ENCODE measurements at regions not wholly inside any gene's neighbourhood (a gene's known extent, or its start where the extent isn't known, plus 50 kb on each side); places are given as distances from the start of the nearest gene placed in this dataset.

- Histone ChIP-seq H3K27ac (peak overlapping the region; percentile 26 to 92 (median 87); a peak in 21 of 22 replicates), H4K20me1 (no peaks in the 10 kb centered on the region), H3K4me1 (peaks cover 57 to 69% (median 60%) of the 10 kb centered on the region in 10 experiments), H3K27me3 (peaks cover 0 to 24% (median 0%) of the 10 kb centered on the region in 11 experiments; a peak in 4 of 22 replicates), H3K9me3 (replicated peaks in 1 of 11) (peaks cover 19 to 45% (median 25%) of the 10 kb centered on the region in 11 experiments; a peak in 21 of 22 replicates), H3K9ac (peak overlapping the region in 10 of 11 experiments; percentile 52 to 75 (median 69); a peak in 19 of 22 replicates), H3K4me3 (peak overlapping the region in 3 of 10 experiments; percentile 4 to 9 (median 5); a peak in 3 of 20 replicates), H3K4me2 (peak overlapping the region; percentile 68 to 91 (median 84)), H3K36me3 (no peaks in the 10 kb centered on the region; a peak in 1 of 22 replicates)
- peak in 3 of 11 experiments; percentile 28 to 67 (median 62); a peak in 4 of 22 replicates for TF ChIP-seq Cebpa-rat (IDR thresholded peaks at IDR 0.05)
Measured at GRCh38 chr9:88927510-88927909, 63.8 kb upstream of the S1PR3 start.

DNA sequence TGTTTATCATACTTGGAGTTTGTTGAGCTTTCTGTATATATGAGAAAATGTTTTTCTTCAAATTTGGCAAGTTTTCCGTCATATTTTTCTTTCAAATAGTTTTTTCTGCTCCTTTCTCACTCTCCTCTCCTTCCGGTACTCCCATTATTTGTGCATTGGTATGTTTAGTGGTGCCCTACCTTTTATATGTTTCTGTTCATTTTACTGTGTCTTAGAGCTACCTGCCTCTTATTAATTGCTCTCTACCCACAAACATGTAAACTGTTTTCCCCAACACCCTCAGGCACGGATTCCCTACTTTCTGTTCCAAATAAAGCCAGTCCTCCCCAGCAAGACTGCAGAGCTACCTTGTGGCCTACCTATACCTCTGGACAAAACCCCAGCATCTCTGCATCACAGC, 60.6 kb upstream of the S1PR3 start:
- Histone ChIP-seq H4K20me1 (no peaks in the 10 kb centered on the region), H3K4me1 (peaks cover 33 to 58% (median 48%) of the 10 kb centered on the region in 10 experiments), H3K9ac (no peak overlapping the region), H3K36me3 (no peaks in the 10 kb centered on the region; a peak in 1 of 22 replicates), H3K9me3 (replicated peaks in 1 of 11) (peaks cover 23 to 50% (median 34%) of the 10 kb centered on the region in 11 experiments; a peak in 21 of 22 replicates), H3K27ac (no peak overlapping the region), H3K4me2 (no peak overlapping the region), H3K27me3 (peaks cover 0 to 16% (median 0%) of the 10 kb centered on the region in 11 experiments; a peak in 4 of 22 replicates), H3K4me3 (no peak overlapping the region)
- no peak for TF ChIP-seq Cebpa-rat (IDR thresholded peaks at IDR 0.05)

GRCh38 chr9:88932766-88933165, 58.5 kb upstream of the S1PR3 start:
- no peak overlapping the region; a peak in 1 of 22 replicates for H3K4me2 ChIP-seq
- no peaks in the 10 kb centered on the region; a peak in 1 of 22 replicates for H3K36me3 ChIP-seq
- H3K4me3 ChIP-seq, result no peak overlapping the region
- no peak overlapping the region for H3K9ac ChIP-seq
- TF ChIP-seq Cebpa-rat (IDR thresholded peaks at IDR 0.05), result no peak
- H3K9me3 ChIP-seq (replicated peaks in 1 of 11), result peaks cover 23 to 50% (median 34%) of the 10 kb centered on the region in 11 experiments; a peak in 21 of 22 replicates
- H3K27me3 ChIP-seq, result peaks cover 0 to 9% (median 0%) of the 10 kb centered on the region in 11 experiments; a peak in 3 of 22 replicates
- H3K27ac ChIP-seq, result no peak overlapping the region
- peaks cover 15 to 56% (median 31%) of the 10 kb centered on the region in 10 experiments for H3K4me1 ChIP-seq
- H4K20me1 ChIP-seq, result no peaks in the 10 kb centered on the region

DNA sequence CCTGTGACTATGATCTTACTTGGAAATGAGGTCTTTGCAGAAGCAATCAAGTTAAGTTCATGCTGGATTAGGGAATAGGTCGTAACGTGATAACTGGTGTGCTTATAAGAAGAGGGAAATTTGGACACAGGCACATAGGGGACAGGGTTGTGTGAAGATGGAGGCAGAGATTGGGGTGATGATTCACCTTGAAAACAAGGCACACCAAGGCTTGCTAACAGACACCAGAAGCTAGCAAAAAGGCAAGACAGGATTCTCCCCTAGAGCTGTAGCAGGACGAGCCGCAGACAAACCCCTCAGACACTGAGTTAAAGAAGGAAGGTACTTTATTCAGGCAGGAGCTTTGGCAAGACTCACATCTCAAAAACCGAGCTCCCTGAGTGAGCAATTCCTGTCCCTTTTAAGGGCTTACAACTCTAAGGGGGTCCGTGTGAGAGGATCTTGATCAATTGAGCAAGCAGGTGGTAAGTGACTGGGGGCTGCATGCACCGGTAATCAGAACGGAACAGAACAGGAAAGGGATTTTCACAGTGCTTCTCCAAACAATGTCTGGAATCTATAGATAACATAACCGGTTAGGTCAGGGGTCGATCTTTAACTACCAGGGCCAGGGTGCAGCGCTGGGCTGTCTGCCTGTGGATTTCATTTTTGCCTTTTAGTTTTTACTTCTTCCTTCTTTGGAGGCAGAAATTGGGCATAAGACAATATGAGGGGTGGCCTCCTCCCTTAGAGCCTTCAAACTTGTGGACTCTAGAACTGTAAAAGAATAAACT, 57.5 kb upstream of the S1PR3 start:
- no peak overlapping the region for H3K27ac ChIP-seq
- peaks cover 23 to 50% (median 34%) of the 10 kb centered on the region in 11 experiments; a peak in 21 of 22 replicates for H3K9me3 ChIP-seq (replicated peaks in 1 of 11)
- no peak overlapping the region for H3K9ac ChIP-seq
- H3K4me1 ChIP-seq, result peaks cover 8 to 46% (median 22%) of the 10 kb centered on the region in 10 experiments
- no peak overlapping the region for H3K4me3 ChIP-seq
- no peak for TF ChIP-seq Cebpa-rat (IDR thresholded peaks at IDR 0.05)
- H3K27me3 ChIP-seq, result peaks cover 0 to 9% (median 0%) of the 10 kb centered on the region in 11 experiments; a peak in 3 of 22 replicates
- peak overlapping the region in 9 of 11 experiments; percentile 29 to 55 (median 48); a peak in 16 of 22 replicates for H3K4me2 ChIP-seq
- H3K36me3 ChIP-seq, result no peaks in the 10 kb centered on the region; a peak in 1 of 22 replicates
- H4K20me1 ChIP-seq, result no peaks in the 10 kb centered on the region

- Histone ChIP-seq H3K4me2 (peak overlapping the region in 7 of 11 experiments; percentile 9 to 69 (median 48); a peak in 8 of 22 replicates), H3K27ac (peak overlapping the region in 3 of 11 experiments; percentile 4 to 11 (median 11); a peak in 1 of 22 replicates), H4K20me1 (no peaks in the 10 kb centered on the region)
Measured at GRCh38 chr9:88934876-88935535, 56.3 kb upstream of the S1PR3 start.

DNA sequence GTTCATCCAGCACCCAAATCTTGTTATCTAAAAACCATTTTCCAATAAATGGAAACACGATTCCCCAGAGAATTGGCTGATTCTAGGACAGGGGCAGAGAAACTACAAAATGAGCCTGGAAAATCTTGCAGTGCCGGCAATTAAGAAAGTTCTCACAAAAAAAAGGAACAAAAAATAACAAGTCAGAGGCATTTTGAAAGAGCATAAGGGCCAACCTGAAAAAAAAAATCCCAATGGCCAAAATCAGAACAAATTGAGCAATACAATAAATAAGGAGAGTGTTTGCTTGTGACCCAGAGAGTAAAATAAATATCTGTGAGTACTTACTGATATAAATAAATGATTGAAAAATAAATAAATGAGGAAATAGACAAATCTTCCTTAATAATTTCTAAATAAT, 55.1 kb upstream of the S1PR3 start:
- no peaks in the 10 kb centered on the region for H3K36me3 ChIP-seq
- peaks cover 8 to 38% (median 21%) of the 10 kb centered on the region in 10 experiments for H3K4me1 ChIP-seq
- H3K4me3 ChIP-seq, result no peak overlapping the region
- no peak overlapping the region for H3K9ac ChIP-seq
- no peak for TF ChIP-seq Cebpa-rat (IDR thresholded peaks at IDR 0.05)
- H4K20me1 ChIP-seq, result no peaks in the 10 kb centered on the region
- peaks cover 0 to 9% (median 0%) of the 10 kb centered on the region in 11 experiments; a peak in 3 of 22 replicates for H3K27me3 ChIP-seq
- H3K27ac ChIP-seq, result peak overlapping the region in 2 of 11 experiments; percentile 32 to 34; a peak in 3 of 22 replicates
- H3K4me2 ChIP-seq, result peak overlapping the region in 4 of 11 experiments; percentile 18 to 69 (median 59); a peak in 8 of 22 replicates
- H3K9me3 ChIP-seq (replicated peaks in 1 of 11), result peaks cover 21 to 58% (median 34%) of the 10 kb centered on the region in 11 experiments; a peak in 21 of 22 replicates

More at GRCh38 chr9:88934876-88935535, 56.3 kb upstream of the S1PR3 start:
- peaks cover 25 to 59% (median 36%) of the 10 kb centered on the region in 11 experiments; a peak in 21 of 22 replicates for H3K9me3 ChIP-seq (replicated peaks in 1 of 11)
- H3K4me3 ChIP-seq, result no peak overlapping the region
- no peaks in the 10 kb centered on the region; a peak in 1 of 22 replicates for H3K36me3 ChIP-seq
- no peak overlapping the region for H3K9ac ChIP-seq
- peaks cover 8 to 38% (median 21%) of the 10 kb centered on the region in 10 experiments for H3K4me1 ChIP-seq
- H3K27me3 ChIP-seq, result peaks cover 0 to 9% (median 0%) of the 10 kb centered on the region in 11 experiments; a peak in 3 of 22 replicates
- TF ChIP-seq Cebpa-rat (IDR thresholded peaks at IDR 0.05), result no peak

DNA sequence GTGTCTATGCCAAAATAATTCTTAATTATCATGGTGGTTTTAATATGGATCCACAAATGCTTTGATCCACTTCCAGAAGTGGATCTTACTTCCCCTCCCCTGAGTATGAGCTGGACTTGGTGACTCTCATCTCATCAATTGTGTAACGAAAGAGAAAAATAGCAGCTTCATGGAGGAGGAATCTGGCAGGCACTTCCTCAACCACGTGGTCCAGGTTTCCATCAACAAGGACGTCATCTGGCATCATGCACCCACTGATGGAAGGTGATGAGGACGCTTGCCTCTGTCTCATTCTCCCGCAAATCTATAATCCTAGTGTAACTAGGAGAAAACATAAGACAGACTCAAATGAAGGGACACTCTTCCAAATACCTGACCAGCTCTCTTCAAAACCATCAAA, 54.6 kb upstream of the S1PR3 start:
- Histone ChIP-seq H3K4me1 (peaks cover 8 to 38% (median 21%) of the 10 kb centered on the region in 10 experiments), H3K9ac (no peak overlapping the region), H4K20me1 (no peaks in the 10 kb centered on the region), H3K27ac (peak overlapping the region in 2 of 11 experiments; percentile 32 to 34; a peak in 4 of 22 replicates), H3K4me3 (no peak overlapping the region), H3K27me3 (peaks cover 0 to 9% (median 0%) of the 10 kb centered on the region in 11 experiments; a peak in 3 of 22 replicates), H3K4me2 (peak overlapping the region in 4 of 11 experiments; percentile 18 to 69 (median 59); a peak in 8 of 22 replicates), H3K9me3 (replicated peaks in 1 of 11) (peaks cover 15 to 53% (median 29%) of the 10 kb centered on the region in 11 experiments; a peak in 21 of 22 replicates), H3K36me3 (no peaks in the 10 kb centered on the region)
- TF ChIP-seq Cebpa-rat (IDR thresholded peaks at IDR 0.05), result no peak

GRCh38 chr9:88937248-88937647, 54.0 kb upstream of the S1PR3 start:
- H3K27ac ChIP-seq, result peak overlapping the region in 2 of 11 experiments; percentile 32 to 34; a peak in 1 of 22 replicates
- H3K4me3 ChIP-seq, result no peak overlapping the region
- no peak overlapping the region for H3K9ac ChIP-seq
- no peaks in the 10 kb centered on the region for H3K36me3 ChIP-seq
- peaks cover 0 to 9% (median 0%) of the 10 kb centered on the region in 11 experiments; a peak in 3 of 22 replicates for H3K27me3 ChIP-seq
- H4K20me1 ChIP-seq, result no peaks in the 10 kb centered on the region
- TF ChIP-seq Cebpa-rat (IDR thresholded peaks at IDR 0.05), result no peak
- H3K4me1 ChIP-seq, result peaks cover 8 to 38% (median 21%) of the 10 kb centered on the region in 10 experiments
- H3K4me2 ChIP-seq, result peak overlapping the region in 3 of 11 experiments; percentile 57 to 69 (median 61); a peak in 4 of 22 replicates
- peaks cover 13 to 47% (median 23%) of the 10 kb centered on the region in 11 experiments; a peak in 21 of 22 replicates for H3K9me3 ChIP-seq (replicated peaks in 1 of 11)
